Smooth muscle cell (in vitro differentiated cells): ENCODE measurements at regions not wholly inside any gene's neighbourhood (a gene's known extent, or its start where the extent isn't known, plus 50 kb on each side); places are given as distances from the start of the nearest gene placed in this dataset.

Experiments used
- DNase-seq: peaks from one replicate; lab custom pipeline; 2025; ENCODE audit not compliant: unreplicated experiment; lab: John Stamatoyannopoulos, UW
- H2AFZ ChIP-seq: fragments of 200-600 bp; sonication (generic); 2 replicates; pipeline ENCODE4 v1.6.0; 2016; ENCODE audit warnings: antibody characterized with exemption, low read depth, mild to moderate bottlenecking
- H3F3A ChIP-seq: fragments of 200-600 bp; sonication (generic); 2 replicates; pipeline ENCODE4 v1.6.0; 2017; ENCODE audit warnings: antibody characterized with exemption, low read depth
- H3K27ac ChIP-seq: fragments of 200-600 bp; sonication (generic); 2 replicates; pipeline ENCODE4 v1.5.1; 2016; ENCODE audit warnings: low read depth, mild to moderate bottlenecking
- H3K27me3 ChIP-seq: fragments of 200-600 bp; sonication (generic); 2 replicates; pipeline ENCODE4 v1.6.1; 2016; ENCODE audit warnings: low read depth, mild to moderate bottlenecking
- H3K36me3 ChIP-seq: fragments of 200-600 bp; sonication (generic); 2 replicates; pipeline ENCODE4 v1.5.1; 2016; ENCODE audit warnings: low read depth
- H3K4me1 ChIP-seq: fragments of 200-600 bp; sonication (generic); 2 replicates; pipeline ENCODE4 v1.5.1; 2016; ENCODE audit warnings: low read depth
- H3K4me2 ChIP-seq: fragments of 200-600 bp; sonication (generic); 2 replicates; pipeline ENCODE4 v1.6.0; 2016; ENCODE audit warnings: mild to moderate bottlenecking
- H3K4me3 ChIP-seq: fragments of 200-600 bp; sonication (generic); 2 replicates; pipeline ENCODE4 v1.5.1; 2016; ENCODE audit warnings: mild to moderate bottlenecking
- H3K79me2 ChIP-seq: fragments of 200-600 bp; sonication (generic); 2 replicates; pipeline ENCODE4 v1.6.0; 2016; ENCODE audit warnings: low read depth, mild to moderate bottlenecking
- H3K9ac ChIP-seq: fragments of 200-600 bp; sonication (generic); 2 replicates; pipeline ENCODE4 v1.6.0; 2016; ENCODE audit warnings: low read depth
- H3K9me3 ChIP-seq: fragments of 200-600 bp; sonication (generic); replicated peaks from 2 replicates; pipeline ENCODE4 v1.5.1; 2016; ENCODE audit warnings: low read depth
- H4K20me1 ChIP-seq: fragments of 200-600 bp; sonication (generic); 2 replicates; pipeline ENCODE4 v1.6.0; 2016; ENCODE audit warnings: low read depth
- WGBS: methylation state at CpG from one replicate; pipeline ENCODE4 v1.1.7; 2016; ENCODE audit warnings: low lambda C conversion rate; 5-methylcytosine and 5-hydroxymethylcytosine counted together
- TF ChIP-seq, protein P1 (sequence below): fragments of 200-600 bp; sonication (generic); IDR thresholded peaks from 2 replicates; pipeline ENCODE4 v1.5.1; 2017; ENCODE audit warnings: borderline replicate concordance, mild to moderate bottlenecking, antibody characterized with exemption; ENCODE audit not compliant: insufficient read depth, poor library complexity, severe bottlenecking

DNA sequence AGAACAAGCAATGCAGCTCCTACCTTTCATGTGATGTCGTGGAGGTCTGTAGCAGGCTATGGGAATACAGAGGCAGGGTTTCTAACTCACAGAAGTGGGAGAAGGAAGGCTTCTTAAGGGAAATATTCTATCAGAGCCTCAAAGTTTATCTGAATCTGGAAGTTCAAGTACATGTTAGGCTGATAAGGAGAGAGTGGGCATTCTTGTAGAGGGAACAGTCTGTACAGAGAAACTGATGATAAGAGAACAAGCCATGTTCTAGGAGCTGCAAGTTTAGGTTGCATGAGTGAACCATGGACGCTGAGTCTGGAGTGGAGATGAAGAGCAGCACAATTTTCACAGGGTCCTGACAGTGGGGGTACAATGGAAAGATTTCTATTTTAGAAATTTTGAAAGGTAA, 344.0 kb downstream of the CHRM3 start:
- Histone ChIP-seq H3K4me2 (no peak overlapping the region), H3K4me3 (peak overlapping the region; percentile 13), H4K20me1 (no peaks in the 10 kb centered on the region), H3K4me1 (no peaks in the 10 kb centered on the region), H2AFZ (no peak overlapping the region), H3K9me3 (no peaks in the 10 kb centered on the region), H3K36me3 (no peaks in the 10 kb centered on the region), H3K27me3 (no peaks in the 10 kb centered on the region), H3F3A (no peaks in the 10 kb centered on the region), H3K79me2 (no peaks in the 10 kb centered on the region), H3K27ac (peak overlapping the region; percentile 42), H3K9ac (no peak overlapping the region)
- DNase-seq = no peak
- TF ChIP-seq, protein P1, sequence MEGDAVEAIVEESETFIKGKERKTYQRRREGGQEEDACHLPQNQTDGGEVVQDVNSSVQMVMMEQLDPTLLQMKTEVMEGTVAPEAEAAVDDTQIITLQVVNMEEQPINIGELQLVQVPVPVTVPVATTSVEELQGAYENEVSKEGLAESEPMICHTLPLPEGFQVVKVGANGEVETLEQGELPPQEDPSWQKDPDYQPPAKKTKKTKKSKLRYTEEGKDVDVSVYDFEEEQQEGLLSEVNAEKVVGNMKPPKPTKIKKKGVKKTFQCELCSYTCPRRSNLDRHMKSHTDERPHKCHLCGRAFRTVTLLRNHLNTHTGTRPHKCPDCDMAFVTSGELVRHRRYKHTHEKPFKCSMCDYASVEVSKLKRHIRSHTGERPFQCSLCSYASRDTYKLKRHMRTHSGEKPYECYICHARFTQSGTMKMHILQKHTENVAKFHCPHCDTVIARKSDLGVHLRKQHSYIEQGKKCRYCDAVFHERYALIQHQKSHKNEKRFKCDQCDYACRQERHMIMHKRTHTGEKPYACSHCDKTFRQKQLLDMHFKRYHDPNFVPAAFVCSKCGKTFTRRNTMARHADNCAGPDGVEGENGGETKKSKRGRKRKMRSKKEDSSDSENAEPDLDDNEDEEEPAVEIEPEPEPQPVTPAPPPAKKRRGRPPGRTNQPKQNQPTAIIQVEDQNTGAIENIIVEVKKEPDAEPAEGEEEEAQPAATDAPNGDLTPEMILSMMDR = no peak
- 81% methylated on average over 2 of the region's 2 CpGs for WGBS

DNA sequence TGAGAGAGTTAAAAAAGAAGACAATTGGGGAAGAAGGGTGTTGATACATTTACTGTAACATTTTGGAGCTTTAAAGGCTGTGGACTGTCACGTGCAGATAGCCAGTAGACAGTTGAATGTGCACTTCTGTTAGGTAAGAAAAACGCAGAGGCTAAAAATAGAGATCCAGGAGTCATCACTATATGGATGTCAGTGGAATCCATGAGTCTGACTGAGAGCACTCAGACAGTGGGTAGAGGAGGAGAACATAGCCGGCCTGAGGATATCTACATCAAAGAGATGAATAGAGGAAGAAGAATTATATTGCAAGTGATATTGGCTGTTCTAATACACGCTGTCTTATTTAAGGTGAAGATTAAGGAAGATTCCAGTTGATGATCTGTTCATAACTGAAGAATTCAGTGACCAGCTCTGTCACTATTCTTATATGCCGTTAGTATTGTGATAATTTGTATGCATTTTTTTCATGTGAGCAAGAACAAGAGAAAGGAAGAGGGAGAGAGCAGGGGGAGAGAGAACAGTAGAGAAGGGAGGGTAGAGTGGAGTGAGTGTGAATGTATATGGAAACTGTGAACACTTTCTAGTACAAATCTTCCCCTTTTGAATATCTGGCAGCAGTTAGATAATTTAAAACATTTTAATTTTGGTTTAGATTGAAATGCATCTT, 344.8 kb downstream of the CHRM3 start:
- Histone ChIP-seq H3K9me3 (no peaks in the 10 kb centered on the region), H3K4me3 (no peak overlapping the region), H3K27me3 (no peaks in the 10 kb centered on the region), H4K20me1 (no peaks in the 10 kb centered on the region), H3K9ac (no peak overlapping the region), H3K4me1 (no peaks in the 10 kb centered on the region), H3K79me2 (no peaks in the 10 kb centered on the region), H3F3A (no peaks in the 10 kb centered on the region), H3K27ac (peak overlapping the region; percentile 42), H3K36me3 (no peaks in the 10 kb centered on the region), H3K4me2 (no peak overlapping the region), H2AFZ (no peak overlapping the region)
- 56% methylated on average over 5 of the region's 5 CpGs for WGBS
- TF ChIP-seq, protein P1 = no peak
- DNase-seq = no peak

DNA sequence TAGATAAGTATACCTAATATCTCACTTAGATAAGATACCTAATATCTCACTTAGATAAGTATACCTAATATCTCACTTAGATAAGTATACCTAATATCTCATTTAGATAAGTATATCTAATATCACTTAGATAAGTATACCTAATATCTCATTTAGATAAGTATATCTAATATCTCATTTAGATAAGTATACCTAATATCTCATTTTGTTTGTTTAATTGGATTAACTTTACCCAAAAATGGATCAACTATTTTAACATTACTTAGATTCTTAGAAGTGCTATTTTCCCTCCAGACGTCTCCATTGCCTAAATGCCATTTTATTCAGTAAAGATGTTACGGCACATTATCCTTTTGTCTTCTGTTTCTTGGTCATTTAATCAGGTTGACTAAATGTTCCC, 346.4 kb downstream of the CHRM3 start:
- no peak overlapping the region for H3K4me3 ChIP-seq
- no peaks in the 10 kb centered on the region for H3K36me3 ChIP-seq
- H3F3A ChIP-seq = no peaks in the 10 kb centered on the region
- no peak overlapping the region for H3K9ac ChIP-seq
- TF ChIP-seq, protein P1 = no peak
- H3K4me2 ChIP-seq = no peak overlapping the region
- H3K79me2 ChIP-seq = no peaks in the 10 kb centered on the region
- DNase-seq = no peak
- no peak overlapping the region for H2AFZ ChIP-seq
- no peaks in the 10 kb centered on the region for H3K27me3 ChIP-seq
- WGBS = 96% methylated on average over 2 of the region's 2 CpGs
- H3K4me1 ChIP-seq = no peaks in the 10 kb centered on the region
- no peaks in the 10 kb centered on the region for H4K20me1 ChIP-seq
- H3K27ac ChIP-seq = no peak overlapping the region
- H3K9me3 ChIP-seq = no peaks in the 10 kb centered on the region

DNA sequence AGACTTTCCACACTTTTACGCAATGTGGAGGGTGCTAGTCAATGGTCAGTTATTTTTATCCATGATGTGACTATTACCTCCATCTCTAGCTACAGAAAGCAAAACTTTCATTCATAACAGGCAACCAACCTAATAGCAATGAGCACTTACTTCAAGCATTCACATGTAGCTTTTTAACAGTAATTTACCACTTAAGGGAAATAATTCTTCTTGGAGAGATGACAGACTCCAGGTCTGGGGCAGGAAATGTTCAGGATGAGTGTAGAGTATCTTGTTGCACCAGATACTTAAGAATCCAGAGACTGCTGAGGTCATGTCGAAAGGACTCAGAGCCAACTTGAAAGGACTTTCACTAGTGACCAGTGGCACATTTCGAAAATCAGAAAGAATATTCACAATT, 347.6 kb downstream of the CHRM3 start:
- no peak overlapping the region for H2AFZ ChIP-seq
- H4K20me1 ChIP-seq = no peaks in the 10 kb centered on the region
- 55% methylated on average over 3 of the region's 3 CpGs for WGBS

More for the DNA sequence above, 347.6 kb downstream of the CHRM3 start:
- no peaks in the 10 kb centered on the region for H3K79me2 ChIP-seq
- H3K9ac ChIP-seq = no peak overlapping the region
- no peaks in the 10 kb centered on the region for H3K27me3 ChIP-seq
- no peaks in the 10 kb centered on the region for H3K36me3 ChIP-seq
- H3K4me3 ChIP-seq = no peak overlapping the region
- no peaks in the 10 kb centered on the region for H3K4me1 ChIP-seq
- H3K4me2 ChIP-seq = no peak overlapping the region
- no peaks in the 10 kb centered on the region for H3K9me3 ChIP-seq
- no peak for DNase-seq
- H3F3A ChIP-seq = no peaks in the 10 kb centered on the region
- TF ChIP-seq, protein P1 = no peak
- peak overlapping the region; percentile 61 for H3K27ac ChIP-seq
